NCI-H2227 (cell line): ENCODE measurements at regions not wholly inside any gene's neighbourhood (a gene's known extent, or its start where the extent isn't known, plus 50 kb on each side); places are given as distances from the start of the nearest gene placed in this dataset.

ENCODE experiments used
- DNase-seq: peaks from one replicate; lab custom pipeline; 2025; ENCODE audit not compliant: unreplicated experiment; lab: John Stamatoyannopoulos, UW

DNA sequence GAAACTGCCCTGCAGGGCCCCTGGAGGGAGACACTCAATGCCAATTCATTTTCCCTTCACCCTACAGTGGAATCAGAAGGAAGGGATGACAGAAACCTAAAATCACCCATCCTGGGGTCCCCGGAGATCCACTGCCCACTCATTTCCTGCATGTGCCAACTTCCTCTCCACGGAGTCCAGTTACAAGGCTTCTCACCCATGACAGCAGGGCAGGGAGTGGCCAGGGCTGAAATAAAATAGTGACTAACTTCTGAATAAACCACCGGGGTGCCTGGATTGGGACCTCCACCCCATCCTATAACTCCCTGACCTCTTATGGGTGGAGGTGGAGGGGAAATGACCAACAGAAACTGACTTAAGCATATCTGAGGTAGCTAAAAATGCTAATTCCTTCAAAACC, 362.3 kb downstream of the MAFB start:
- DNase-seq, result no peak

DNA sequence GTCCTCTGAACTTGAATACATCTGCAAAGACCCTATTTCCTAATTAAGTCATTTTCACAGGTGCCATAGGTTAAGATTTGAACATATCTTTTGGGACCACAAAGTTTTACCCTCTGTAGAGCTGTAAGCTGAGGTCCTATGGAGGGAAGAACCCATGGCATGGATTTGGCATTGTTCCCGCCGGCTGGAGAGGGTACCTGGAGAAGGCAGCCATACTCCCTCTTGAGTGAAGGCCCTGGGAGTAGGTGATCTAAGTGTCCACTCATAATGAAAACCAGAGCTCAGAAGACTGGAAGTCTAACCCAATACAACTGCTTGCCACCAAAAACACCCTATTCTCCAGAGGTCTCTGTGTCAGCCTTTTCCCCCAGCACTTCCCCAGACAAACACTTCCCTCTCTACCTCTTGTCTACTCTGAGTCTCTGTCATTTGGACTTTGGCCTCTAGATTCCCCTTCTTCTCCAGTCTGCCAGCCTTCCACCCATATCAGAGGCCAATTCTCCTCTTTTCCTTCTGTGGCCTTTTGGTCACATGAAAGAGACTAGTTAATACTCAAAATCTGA, 363.9 kb downstream of the MAFB start:
- DNase-seq, result no peak

DNA sequence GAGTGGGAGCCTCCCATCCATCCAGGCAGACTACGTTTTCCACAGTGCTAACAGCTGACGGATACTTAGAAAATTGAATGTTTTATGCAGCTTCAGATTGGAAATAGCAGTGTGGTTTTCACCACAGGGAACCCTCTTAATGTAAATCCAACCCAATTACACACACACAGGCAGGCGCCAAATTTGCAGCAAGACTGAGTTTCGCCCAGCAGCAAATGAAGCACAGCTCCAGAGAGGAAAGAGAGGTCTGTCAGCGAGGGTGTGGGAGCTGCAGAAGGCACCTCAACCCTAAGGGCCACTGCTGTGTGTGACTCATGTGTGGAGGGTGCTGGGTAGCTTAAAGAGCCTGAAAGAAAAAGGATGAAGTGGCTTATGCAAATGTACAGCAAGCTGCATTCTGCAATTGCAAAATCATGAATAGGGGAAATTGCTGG, 365.7 kb downstream of the MAFB start:
- peak; percentile 89 for DNase-seq

DNA sequence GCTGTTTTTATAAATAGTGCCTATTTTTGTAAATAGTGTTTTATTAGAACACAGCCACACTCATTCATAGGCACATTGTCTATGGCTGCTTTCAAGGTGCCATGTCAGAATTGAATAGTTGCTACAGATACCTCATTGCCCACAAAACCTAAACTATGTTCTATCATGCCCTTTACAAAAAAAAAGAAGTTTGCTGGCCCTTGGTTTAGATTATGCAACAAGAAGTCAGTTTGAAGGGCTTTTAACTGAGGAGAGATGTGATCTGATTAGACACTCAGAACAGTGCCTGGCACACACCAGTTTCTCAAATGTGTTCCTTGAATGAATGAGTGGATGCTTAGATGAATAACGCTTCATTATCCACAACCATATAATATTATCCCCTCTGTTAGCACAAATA, 366.1 kb downstream of the MAFB start:
- DNase-seq, result no peak

DNA sequence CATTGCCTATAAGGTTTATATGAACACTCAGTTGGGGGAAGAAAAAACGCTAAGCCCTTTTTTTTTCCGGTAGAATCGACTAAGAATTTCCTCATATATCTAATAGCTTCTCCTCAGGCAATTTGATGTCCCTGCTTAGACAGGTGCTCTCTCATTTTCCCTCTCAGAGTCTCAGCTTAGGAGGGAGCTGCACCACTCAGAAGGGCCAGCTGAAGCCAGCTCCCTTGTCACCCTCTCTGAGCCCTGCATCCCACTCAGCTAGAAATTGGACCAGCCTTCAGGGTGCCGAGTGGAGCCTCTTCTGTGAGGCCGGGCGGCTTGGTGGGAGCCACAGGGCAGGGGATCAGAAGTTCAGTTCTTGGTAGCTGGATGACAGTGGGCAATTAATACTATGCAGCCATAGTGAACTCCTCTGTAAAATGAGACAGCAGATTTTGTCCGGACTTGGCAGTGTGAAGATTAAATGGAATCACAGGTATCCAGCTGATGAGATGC, 368.5 kb downstream of the MAFB start:
- no peak for DNase-seq

DNA sequence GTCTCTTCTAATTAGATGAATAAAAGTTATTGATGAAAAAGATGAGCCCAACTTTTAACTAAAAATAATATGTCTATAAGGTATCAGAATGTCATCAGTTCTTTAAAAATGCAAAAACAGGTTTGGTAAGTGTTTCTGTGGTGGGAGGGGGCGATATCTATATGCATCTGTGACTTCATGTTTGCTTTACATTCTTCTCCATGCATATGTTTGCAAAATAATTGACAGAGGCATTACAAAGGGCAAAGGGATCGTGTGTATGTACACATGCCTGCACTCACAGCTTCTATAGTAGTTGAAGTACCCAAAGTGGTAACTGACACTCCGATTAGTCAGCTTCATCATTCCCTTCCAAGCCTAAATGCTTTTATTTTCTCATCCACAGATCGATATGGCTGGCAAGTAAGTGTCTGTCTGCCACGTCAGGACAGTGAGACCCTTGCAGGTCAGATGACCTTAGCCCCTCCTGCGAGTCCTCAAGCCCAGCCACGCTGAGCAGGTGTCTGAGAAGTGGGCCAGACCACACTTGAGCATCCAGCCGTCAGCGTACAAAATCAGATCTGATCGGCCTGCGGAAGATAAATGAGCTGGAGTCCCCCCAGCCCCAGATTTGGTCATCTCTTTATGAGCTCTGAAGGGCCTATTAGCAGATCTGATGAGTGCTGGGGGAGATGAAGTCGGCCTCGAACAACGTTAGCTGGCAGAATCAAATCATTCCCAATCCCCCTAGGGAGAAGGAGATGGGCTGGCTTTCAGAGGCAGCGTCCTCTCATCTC, 369.1 kb downstream of the MAFB start:
- peak; percentile 44 for DNase-seq

DNA sequence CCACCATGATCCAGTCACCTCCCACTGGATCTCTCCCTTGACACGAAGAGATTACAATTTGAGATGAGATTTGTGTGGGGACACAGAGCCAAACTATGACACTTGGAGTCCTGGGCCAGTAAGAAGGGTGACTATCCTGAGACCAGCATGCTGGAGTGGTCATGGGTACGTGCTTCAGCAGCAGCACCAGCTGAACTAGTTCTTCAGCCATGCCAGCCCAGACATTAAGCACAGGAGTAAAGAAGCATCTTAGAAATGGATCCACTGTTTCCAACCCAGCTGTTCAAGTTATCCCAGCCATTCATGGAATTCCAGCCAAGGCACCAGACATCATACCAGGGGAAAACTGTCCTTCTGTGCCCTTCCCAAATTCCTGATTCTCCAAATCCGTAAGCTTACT, 370.0 kb downstream of the MAFB start:
- no peak for DNase-seq

DNA sequence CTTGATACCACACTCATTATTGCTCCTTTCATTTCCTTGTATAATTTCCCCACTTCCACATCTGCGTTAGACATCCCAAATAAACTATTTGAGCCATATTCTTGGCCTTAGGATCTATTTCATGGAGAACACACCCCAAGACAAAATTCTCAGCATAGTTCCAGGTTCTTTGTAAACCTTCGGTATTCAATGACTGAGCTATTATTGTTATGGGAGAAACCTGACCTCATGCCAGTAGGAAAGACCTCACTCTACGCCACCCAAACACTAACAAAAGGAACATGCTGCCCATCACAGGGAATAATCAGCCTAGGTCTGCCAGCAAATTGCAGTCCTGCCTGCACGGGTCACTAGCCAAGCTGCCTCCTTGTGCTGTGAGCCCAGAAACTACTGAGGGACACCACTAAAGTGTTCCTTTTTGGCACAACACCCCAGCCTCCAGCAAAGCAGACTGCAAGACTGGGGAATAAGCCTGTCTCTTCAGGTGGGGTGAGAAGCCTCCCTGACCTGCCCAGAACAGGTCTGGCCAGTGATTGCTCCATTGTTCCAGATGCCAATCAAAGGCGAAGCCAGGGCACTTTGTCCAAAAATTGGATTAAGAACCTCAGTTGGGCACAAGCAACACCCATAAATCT, 371.8 kb downstream of the MAFB start:
- no peak for DNase-seq

DNA sequence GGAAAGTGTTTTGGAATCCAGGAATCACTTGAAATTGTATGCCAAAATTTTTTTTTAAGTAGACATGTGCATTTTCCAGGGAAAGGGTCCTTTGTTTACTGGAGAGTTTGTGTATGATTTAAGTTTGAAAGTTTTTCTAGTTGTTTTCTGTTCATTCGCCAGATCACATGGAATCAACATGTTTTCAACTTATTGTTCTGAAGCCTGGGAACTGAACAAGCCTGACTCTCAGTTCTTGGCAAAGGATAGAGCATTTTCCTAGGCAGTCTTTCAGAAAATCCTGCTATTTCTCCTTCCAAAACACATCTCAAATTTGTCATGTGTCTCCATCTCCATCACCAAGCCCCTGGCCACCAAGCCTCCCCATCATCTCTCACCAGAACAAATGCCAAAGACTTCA, 374.8 kb downstream of the MAFB start:
- no peak for DNase-seq

DNA sequence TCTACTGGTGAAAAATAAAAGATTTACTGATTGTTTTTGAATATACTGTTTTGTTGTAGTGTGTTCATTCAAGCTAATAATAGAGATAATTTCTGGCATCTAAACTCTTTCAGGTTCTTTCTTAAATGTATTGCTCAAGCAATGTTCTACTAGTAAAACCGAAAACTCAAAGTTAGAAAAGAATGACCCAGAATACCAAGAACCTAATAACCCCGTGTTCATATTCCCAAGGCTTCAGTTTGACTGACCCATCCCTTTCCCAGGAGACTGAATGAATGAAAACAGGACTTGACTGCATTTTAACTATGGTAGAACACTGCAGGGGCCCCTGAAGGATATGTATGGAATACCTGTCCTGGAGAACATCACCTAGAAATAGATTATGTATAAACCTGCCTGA, 375.3 kb downstream of the MAFB start:
- DNase-seq, result no peak

DNA sequence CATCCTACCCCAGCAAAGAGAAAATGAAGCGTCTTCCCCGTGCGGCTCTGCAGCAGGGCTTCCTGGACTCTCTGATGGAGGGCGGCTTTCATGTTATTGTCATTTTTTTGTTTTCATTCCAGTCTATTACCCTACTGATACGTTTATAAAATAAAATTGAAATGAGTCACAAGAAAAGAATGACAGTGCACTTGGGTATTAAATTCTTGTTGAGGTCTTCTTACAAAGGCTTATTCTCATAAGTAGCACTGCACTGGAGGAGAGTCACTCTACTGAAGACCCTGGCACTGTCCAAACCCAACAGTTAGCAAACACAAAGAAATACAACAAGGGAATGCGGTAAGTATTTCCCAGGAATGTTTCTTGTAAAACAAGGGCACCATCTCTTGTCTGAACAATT, 379.3 kb downstream of the MAFB start:
- no peak for DNase-seq

DNA sequence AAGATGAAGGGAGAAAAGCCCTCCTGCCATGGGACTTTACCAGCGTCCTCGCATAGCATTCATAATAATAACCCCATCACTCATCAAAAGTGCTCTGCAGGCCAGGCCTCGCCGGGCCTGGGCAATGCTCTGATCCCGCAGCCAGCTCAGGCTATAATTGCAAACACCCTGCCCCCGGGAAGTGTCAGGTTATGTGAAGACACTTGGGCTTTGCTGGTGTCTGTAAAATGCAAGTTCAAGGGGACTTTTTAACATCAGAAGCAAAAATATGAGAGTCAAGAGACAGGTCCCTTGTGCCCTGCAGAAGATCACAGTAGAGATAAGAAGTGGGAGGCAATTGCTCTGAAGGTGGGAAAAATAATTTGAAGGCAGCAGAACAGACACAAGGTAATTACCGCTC, 381.0 kb downstream of the MAFB start:
- DNase-seq, result peak; percentile 34

DNA sequence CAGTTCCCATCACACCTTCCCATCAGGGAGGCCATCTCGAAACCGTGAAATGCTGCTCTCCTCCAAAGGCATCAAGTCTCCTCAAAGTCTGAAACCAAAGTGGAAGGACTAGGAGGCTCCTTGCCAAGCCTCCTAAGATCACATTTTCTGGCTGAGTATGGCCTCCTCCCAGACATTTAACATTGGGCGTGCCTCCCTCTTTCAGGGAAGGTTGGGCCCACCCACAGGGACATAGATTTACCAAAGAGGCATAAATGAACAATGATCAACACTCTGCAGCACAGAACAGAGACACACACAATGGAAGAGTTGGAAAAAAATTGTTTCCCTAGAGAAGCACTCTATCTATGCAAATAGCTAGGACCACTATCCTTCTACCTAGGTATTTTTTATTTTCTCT, 381.8 kb downstream of the MAFB start:
- DNase-seq, result no peak

DNA sequence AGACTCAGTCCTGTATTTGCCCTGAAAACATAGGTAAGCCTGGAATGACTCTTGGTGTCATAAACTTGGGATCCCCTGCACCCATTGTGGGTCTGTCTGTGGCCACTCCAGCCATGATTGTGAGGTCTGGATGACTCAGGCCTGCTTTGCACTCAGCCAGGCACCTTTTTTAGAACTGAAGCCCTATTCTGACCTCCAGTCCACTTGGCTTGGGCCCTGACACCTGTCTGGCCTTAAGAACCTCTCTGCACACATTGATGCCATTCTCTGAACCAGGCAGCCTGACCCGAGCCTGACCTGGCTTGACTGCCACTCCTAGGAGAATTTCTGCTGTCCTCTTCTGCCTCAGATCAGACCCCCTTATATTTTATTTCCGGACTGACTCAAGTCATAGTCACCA, 383.7 kb downstream of the MAFB start:
- DNase-seq, result no peak

DNA sequence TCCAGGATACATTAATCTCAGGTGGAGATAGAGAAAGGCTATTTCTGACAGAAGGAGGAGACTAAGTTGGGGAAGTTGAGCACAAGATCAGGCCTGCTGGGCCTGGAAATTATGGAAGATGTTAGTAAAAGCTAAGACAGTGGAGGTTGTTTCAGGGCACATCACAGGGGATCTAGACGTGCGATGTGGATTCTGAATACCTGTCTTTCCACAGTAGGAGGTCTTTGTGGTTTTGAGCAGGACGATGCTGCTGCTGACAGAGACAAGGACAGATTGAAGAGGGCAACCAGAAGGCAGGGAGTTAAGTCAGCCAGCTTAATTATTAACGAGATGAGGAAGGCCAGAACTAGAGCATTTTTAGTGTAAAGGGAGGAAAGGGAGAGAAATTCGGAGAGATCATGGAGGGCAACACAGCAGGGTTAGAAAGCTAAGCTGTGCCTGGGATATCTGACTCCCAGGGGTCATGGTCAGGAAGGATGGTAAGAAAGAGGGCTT, 384.9 kb downstream of the MAFB start:
- DNase-seq, result no peak

DNA sequence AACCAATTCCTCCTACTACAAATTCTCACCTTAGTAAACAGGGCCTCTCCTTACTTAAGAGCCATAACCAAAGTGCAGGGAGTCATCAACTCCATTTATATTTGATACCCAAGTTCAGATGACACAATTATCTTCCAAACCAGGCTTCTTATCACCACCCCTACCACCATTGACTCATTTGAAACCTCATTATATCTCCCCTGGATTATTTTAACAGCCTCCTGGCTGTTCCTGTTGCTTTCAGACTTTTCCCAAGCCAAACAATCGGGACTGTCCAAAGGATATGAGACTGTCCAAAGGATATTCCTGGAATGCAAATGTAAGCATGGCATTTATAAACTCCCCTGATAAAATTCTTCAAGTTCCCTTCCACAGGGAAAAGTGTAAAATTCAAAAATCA, 394.3 kb downstream of the MAFB start:
- DNase-seq, result no peak

DNA sequence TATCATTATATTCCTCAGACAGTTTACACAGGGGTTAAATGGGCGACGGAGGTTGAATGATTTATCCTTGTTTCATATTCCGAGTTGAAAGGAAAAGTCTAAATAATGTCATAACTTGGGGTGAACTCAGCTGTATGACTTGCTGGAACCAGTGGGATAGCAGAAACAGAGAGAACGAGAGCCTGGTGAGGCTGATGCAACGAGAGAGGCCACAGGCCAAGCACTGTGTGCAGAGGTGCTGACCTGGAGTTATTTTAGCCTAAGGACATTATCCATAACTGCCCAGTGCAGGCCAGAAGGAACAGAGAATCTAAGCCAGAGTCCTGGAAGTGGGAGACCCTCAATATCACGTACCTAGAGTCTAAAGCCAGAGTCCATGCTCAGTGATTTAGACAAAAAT, 394.9 kb downstream of the MAFB start:
- no peak for DNase-seq

DNA sequence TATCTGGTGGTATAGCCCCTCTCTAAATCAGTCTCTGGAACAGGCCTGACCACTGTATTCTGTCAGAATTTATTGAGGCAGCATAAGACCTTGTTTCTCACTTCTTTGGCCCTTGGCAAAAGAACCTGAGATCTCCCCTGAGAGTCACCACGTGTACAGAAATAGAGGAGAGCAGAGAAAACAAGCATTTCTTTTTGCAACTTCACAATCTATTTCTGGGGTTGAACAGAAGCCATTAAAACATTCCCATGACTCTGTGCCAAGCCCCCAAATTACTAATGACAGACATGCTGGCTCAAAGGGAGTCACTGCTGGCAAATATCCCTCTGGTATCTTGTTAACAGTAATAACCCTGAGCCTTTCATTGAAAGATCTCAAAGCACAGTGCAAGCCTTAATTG, 395.3 kb downstream of the MAFB start:
- DNase-seq, result no peak

DNA sequence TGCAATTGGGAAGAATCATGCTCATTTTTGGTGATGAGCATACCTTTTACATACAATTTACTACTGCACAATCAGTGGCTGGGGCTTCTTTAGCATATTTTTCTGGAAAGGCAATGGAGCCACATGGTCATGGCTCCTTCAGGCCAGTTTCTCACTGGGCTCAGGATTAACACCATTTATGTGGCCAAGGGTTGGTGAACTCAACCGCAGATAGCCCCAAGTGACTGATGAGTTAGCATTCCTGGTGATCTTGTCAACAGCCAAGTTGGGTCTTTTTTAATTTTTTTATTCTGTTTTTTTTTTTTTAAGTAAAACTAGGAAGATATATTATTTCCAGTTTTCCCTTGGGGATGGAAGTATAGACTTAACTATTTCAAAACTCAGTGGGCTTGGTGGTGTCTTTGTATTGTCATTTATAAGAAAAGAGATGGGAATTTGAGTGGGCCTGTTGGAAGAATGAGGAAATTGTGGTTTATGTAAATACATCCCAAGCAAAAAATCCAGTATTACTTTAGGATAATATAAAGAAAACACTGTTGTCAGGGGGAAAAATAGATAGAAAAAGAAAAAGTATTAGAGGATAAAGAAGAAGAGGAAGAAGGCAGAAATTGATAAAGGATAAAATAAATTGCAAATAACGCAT, 397.4 kb downstream of the MAFB start:
- no peak for DNase-seq

DNA sequence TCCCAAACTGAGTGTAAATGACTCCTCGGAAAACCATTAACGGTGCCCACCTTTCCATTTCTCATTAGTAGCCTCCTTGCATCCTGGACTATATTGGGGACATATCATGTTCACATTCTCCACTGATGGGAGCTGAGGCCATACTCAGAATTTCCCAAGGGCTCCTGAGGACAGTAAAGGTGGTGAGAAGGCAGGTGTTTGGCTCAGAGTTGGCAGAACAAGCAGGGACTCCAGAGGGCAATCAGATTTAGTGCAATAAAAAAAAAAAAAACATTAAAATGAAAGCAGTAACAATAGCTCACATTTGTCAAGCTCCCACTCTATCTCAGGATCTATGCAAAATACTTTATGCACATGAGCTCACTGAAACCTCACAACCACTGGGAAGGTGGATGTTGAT, 401.4 kb downstream of the MAFB start:
- no peak for DNase-seq

DNA sequence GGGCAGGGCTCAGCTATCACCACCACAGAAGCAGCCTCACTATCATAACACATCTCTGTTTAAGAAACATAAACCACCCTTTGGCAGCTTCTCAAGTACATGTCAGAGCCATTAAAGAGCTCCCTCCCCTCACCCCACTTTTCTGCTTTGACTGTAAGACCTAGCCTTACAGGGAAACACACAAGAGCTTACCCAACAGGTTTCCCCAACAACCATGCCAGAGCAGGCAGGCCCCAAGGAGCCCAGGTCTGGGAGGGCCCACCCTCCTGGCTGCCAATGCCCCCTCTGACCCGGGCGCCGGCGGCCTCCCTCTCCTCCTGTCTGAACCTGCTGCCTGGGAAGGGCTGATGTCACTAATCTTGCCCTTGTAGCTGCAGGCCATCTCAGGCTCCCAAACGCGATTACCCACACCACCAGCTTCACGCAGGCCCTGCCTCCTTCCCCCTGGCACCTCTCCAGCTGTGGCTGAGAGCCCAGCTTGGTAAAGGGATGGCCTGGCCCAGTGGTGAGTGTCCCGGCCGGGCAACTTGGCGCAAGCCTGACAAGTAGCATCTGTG, 402.0 kb downstream of the MAFB start:
- DNase-seq, result no peak
